PC-3 (cell line): ENCODE measurements at regions not wholly inside any gene's neighbourhood (a gene's known extent, or its start where the extent isn't known, plus 50 kb on each side); places are given as distances from the start of the nearest gene placed in this dataset.

Experiments
- CTCF ChIP-seq: fragments of 300-600 bp; sonication (generic); conservative IDR thresholded peaks from 2 replicates; pipeline ENCODE4 v1.5.1; 2017; ENCODE audit warnings: antibody characterized with exemption, low read depth, mild to moderate bottlenecking, low read length
- EZH2 ChIP-seq: fragments of 300-600 bp; sonication (generic); IDR thresholded peaks from one replicate; pipeline ENCODE4 v1.6.1; 2017; ENCODE audit warnings: antibody characterized with exemption, mild to moderate bottlenecking, low read length; ENCODE audit not compliant: unreplicated experiment
- EZH2phosphoT487 ChIP-seq: fragments of 300-600 bp; sonication (generic); IDR thresholded peaks from 2 replicates; pipeline ENCODE4 v1.6.1; 2018; ENCODE audit warnings: mild to moderate bottlenecking, antibody characterized with exemption, low read length, borderline replicate concordance

- TF ChIP-seq CTCF, result no peak
- TF ChIP-seq EZH2, result no peak
- no peak for TF ChIP-seq EZH2phosphoT487
Measured at GRCh38 chr1:109840011-109840629, 70.5 kb upstream of the CSF1 start.
